Bronchial epithelial cell (primary cell): ENCODE measurements at regions not wholly inside any gene's neighbourhood (a gene's known extent, or its start where the extent isn't known, plus 50 kb on each side); places are given as distances from the start of the nearest gene placed in this dataset.
A peak's percentile ranks its signal among the peaks of the same experiment; 100 is the strongest.

Experiments
- DNase-seq: peaks from one replicate; pipeline ENCODE4 v3.0.0-alpha.2; 2010; ENCODE audit warnings: low read depth
- FAIRE-seq: peaks from 2 replicates; lab custom pipeline; 2011; peaks lifted over from hg19 to GRCh38; lab: Jason Lieb, UNC
- H3K27me3 ChIP-seq: 2 replicates; pipeline ENCODE4 v1.5.1; 2011; ENCODE audit warnings: low read length; ENCODE audit not compliant: control insufficient read depth, insufficient read depth
- H3K36me3 ChIP-seq: 2 replicates; pipeline ENCODE4 v1.5.1; 2011; ENCODE audit warnings: low read length; ENCODE audit not compliant: control insufficient read depth, insufficient read depth
- H3K4me3 ChIP-seq: 2 replicates; pipeline ENCODE4 v1.5.1; 2011; ENCODE audit warnings: mild to moderate bottlenecking, low read depth, low read length, control low read depth
- TF ChIP-seq, protein P1 (sequence below): IDR thresholded peaks from 2 replicates; pipeline ENCODE4 v1.5.1; 2011; ENCODE audit warnings: mild to moderate bottlenecking, moderate library complexity, low read length, control low read depth, inconsistent platforms; ENCODE audit not compliant: insufficient read depth, severe bottlenecking

DNA sequence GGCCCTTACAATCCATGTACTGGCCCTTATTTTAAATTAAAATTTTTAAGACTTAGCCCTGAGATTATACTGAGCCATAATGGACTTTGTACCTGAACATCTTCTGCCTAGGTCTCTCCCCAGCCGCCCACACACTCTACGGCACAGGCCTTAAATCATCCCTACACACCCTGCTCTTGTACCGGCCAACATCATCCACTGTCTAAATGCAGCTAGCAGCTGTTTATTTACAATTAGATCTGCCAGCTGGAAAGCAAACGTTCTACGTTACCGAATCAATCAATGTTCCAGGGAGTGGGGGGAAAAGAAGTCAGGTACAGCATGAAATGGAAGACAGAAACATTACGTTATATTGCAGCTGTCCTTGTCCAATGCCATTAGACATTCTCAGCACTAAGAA lies 88.4 kb upstream of the GRAMD2B start:
- DNase-seq (no peak), FAIRE-seq (no peak)
- H3K36me3 ChIP-seq: no peaks in the 10 kb centered on the region
- H3K4me3 ChIP-seq: no peak overlapping the region
- no peaks in the 10 kb centered on the region for H3K27me3 ChIP-seq
- TF ChIP-seq, protein P1, sequence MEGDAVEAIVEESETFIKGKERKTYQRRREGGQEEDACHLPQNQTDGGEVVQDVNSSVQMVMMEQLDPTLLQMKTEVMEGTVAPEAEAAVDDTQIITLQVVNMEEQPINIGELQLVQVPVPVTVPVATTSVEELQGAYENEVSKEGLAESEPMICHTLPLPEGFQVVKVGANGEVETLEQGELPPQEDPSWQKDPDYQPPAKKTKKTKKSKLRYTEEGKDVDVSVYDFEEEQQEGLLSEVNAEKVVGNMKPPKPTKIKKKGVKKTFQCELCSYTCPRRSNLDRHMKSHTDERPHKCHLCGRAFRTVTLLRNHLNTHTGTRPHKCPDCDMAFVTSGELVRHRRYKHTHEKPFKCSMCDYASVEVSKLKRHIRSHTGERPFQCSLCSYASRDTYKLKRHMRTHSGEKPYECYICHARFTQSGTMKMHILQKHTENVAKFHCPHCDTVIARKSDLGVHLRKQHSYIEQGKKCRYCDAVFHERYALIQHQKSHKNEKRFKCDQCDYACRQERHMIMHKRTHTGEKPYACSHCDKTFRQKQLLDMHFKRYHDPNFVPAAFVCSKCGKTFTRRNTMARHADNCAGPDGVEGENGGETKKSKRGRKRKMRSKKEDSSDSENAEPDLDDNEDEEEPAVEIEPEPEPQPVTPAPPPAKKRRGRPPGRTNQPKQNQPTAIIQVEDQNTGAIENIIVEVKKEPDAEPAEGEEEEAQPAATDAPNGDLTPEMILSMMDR: no peak

DNA sequence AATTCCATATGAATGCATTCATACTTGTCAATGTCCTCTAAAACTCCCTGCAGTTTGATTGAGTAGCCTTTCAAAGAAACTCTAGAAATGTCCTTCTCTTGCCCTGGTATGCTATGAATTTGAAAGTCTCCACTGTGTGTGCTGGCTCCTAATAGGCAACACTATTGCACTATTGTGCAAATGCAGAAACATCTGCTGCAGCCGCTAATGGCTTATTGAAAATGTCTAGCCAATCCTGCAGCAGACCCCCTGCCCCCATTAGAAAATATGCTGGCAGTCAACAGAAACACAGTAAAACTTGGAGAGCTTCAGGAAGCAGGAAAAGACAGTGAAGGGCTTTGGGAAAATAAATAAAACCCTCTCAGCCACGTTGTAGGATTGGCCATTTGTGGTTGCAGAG lies 87.3 kb upstream of the GRAMD2B start:
- H3K27me3 ChIP-seq: no peaks in the 10 kb centered on the region
- TF ChIP-seq, protein P1: no peak
- no peak for FAIRE-seq

DNA sequence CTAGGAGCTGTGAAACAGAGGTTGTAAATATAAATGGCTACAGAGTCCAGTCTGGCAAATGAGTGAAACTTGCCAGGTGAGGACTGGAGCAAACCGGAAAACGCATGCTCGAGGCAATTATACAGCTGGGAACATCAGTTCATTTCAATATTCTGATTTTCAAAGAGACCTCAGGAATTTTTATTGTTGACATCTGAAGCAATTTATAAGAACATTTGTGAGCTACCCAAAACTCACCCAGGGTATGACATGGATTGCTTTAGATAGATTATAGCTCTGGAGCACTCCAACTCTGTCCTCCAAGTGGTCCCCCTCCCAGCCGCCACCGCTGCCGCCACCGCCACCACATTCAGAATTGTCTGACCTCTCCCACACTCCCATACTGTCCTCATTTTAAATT lies 84.6 kb upstream of the GRAMD2B start:
- TF ChIP-seq, protein P1: no peak
- H3K4me3 ChIP-seq: no peak overlapping the region
- no peaks in the 10 kb centered on the region for H3K27me3 ChIP-seq
- FAIRE-seq (no peak), DNase-seq (no peak)
- H3K36me3 ChIP-seq: no peaks in the 10 kb centered on the region

More for the DNA sequence above, 87.3 kb upstream of the GRAMD2B start:
- H3K36me3 ChIP-seq: no peaks in the 10 kb centered on the region
- no peak for DNase-seq
- H3K4me3 ChIP-seq: no peak overlapping the region

DNA sequence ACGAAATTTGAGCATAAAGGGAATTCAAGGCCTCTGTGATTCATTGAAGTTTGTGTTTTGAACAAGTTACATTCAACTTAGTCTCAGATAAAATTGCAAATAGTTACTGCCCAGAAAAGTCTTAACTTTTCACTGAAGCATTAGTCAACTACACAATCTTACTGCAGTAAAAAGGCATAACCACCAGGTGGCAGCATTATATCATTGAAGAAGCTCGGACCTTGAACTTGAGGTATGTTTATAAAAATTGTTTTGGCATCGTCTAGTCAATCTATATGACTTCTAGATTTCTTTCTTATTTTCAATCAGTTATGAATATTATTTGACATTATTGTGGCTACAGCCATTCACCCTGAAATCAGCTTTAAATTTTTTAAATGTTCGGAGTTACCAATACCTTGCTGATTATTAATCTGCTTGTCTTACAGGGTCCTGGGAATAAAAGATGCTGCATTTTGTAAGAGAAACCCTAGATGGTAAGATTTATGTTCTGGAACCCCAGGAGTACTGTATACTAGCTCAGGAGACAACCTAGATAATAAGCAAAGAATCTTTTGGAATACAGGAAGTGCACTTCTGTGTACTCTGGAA lies 83.9 kb upstream of the GRAMD2B start:
- no peaks in the 10 kb centered on the region for H3K36me3 ChIP-seq
- no peaks in the 10 kb centered on the region for H3K27me3 ChIP-seq
- TF ChIP-seq, protein P1: peak; percentile 50
- no peak for FAIRE-seq
- DNase-seq: peak; percentile 66
- no peak overlapping the region for H3K4me3 ChIP-seq

DNA sequence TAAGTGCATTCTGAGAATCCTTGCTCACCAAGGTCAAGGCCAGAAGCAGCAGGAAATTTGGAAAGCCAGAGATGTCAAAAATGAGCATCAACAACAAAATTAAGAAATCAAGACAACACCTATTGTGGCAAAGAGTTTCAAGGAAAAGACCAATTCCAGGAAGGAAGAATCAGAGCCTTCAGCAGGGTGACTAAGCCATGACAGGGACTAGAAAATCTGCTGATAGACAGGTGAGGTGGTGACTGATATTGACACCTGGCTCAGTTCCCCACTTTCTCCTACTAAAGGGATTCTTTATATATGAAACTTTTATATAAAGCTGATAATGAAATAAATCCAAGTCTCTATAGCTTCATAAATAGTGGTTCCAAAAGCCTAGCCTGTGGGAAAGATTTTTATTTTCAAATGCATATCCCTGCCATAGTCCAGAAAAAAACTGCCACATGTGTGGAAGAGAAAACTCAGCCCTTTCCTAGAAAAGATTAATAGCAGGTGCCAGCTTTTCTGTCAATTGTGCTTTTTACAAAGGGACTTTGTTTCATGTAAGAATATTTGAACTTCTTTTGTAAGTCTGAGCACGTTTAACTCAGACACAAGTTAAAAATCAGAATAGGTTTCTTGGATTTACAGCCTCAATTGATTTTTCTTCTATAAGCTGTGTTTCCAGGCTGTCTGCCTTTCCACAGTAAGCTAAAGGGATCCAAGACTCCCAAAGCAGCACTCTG lies 81.1 kb upstream of the GRAMD2B start:
- DNase-seq: peak; percentile 76
- TF ChIP-seq, protein P1: no peak
- Histone ChIP-seq H3K27me3 (no peaks in the 10 kb centered on the region), H3K36me3 (no peaks in the 10 kb centered on the region), H3K4me3 (no peak overlapping the region)
- no peak for FAIRE-seq
